GM12865 (cell line): ENCODE measurements at regions not wholly inside any gene's neighbourhood (a gene's known extent, or its start where the extent isn't known, plus 50 kb on each side); places are given as distances from the start of the nearest gene placed in this dataset.

ENCODE experiments used
- DNase-seq: peaks from one replicate; pipeline ENCODE4 v3.0.0; 2010; ENCODE audit warnings: low read depth
- H3K4me3 ChIP-seq: 2 replicates; pipeline ENCODE4 v1.5.1; 2011; ENCODE audit warnings: mild to moderate bottlenecking, low read depth, low read length, control low read depth
- CTCF ChIP-seq: IDR thresholded peaks from 2 replicates; pipeline ENCODE4 v1.5.1; 2011; ENCODE audit warnings: low read length, control low read depth, low read depth, inconsistent platforms; ENCODE audit not compliant: insufficient read depth; ENCODE audit errors: missing control alignments

- no peak for DNase-seq
- no peak overlapping the region for H3K4me3 ChIP-seq
- TF ChIP-seq CTCF, result no peak
These were observed 787.7 kb downstream of the UQCRFS1 start for GRCh38 chr19:28425046-28425931.

- no peak for DNase-seq
- no peak for TF ChIP-seq CTCF
- no peak overlapping the region for H3K4me3 ChIP-seq
These were observed 788.3 kb downstream of the UQCRFS1 start for GRCh38 chr19:28424662-28425045.

- H3K4me3 ChIP-seq, result no peak overlapping the region
- no peak for DNase-seq
- no peak for TF ChIP-seq CTCF
These were observed 788.9 kb downstream of the UQCRFS1 start for GRCh38 chr19:28424077-28424476.

- H3K4me3 ChIP-seq, result no peak overlapping the region
- no peak for TF ChIP-seq CTCF
- no peak for DNase-seq
These were observed 789.9 kb downstream of the UQCRFS1 start for GRCh38 chr19:28422791-28423650.

- TF ChIP-seq CTCF, result no peak
- H3K4me3 ChIP-seq, result no peak overlapping the region
- no peak for DNase-seq
These were observed 790.9 kb downstream of the UQCRFS1 start for GRCh38 chr19:28422046-28422445.

- TF ChIP-seq CTCF, result no peak
- H3K4me3 ChIP-seq, result no peak overlapping the region
- no peak for DNase-seq
These were observed 792.0 kb downstream of the UQCRFS1 start for GRCh38 chr19:28420811-28421550.
